HUES48 (cell line): ENCODE measurements at regions not wholly inside any gene's neighbourhood (a gene's known extent, or its start where the extent isn't known, plus 50 kb on each side); places are given as distances from the start of the nearest gene placed in this dataset.

Source experiments
- H3K27ac ChIP-seq: one replicate; pipeline ENCODE4 v1.7.0; 2013; ENCODE audit warnings: low read depth, low read length, inconsistent platforms
- H3K27me3 ChIP-seq: 2 replicates; pipeline ENCODE4 v1.6.1; 2013; ENCODE audit warnings: mild to moderate bottlenecking, low read length; ENCODE audit not compliant: control insufficient read depth, insufficient read depth
- H3K36me3 ChIP-seq: 2 replicates; pipeline ENCODE4 v1.6.1; 2013; ENCODE audit warnings: low read length; ENCODE audit not compliant: control insufficient read depth, insufficient read depth
- H3K4me1 ChIP-seq: 2 replicates; pipeline ENCODE4 v1.6.1; 2013; ENCODE audit warnings: mild to moderate bottlenecking, low read length; ENCODE audit not compliant: control insufficient read depth, insufficient read depth
- H3K4me3 ChIP-seq: 2 replicates; pipeline ENCODE4 v1.5.1; 2013; ENCODE audit warnings: mild to moderate bottlenecking, low read depth, low read length
- H3K9ac ChIP-seq: 2 replicates; pipeline ENCODE4 v1.6.1; 2013; ENCODE audit warnings: mild to moderate bottlenecking, low read depth, low read length, moderate library complexity
- H3K9me3 ChIP-seq: 2 replicates; pipeline ENCODE4 v1.6.1; 2013; ENCODE audit warnings: low read length; ENCODE audit not compliant: control insufficient read depth, insufficient read depth

DNA sequence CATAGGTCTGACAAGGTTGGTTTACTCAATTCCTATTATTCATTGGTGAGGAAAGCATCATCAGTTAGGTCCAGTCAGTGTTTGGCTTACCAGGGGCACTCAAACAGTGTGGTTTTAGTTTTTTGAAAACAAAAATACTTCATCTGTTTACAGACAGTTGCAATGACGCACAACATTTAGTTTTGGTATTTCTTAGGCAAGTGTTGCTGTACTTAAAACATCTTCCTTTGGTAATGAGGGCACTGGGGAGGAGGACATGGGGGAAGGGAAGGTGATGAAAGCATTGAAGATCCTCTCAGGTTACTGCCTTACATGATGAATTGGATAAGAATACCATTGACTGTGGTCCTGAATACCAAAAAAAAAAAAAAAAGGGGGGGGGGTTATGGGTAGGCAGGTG is 93.7 kb upstream of the MAOA start:
- Histone ChIP-seq H3K9ac (no peak overlapping the region), H3K36me3 (no peaks in the 10 kb centered on the region)

DNA sequence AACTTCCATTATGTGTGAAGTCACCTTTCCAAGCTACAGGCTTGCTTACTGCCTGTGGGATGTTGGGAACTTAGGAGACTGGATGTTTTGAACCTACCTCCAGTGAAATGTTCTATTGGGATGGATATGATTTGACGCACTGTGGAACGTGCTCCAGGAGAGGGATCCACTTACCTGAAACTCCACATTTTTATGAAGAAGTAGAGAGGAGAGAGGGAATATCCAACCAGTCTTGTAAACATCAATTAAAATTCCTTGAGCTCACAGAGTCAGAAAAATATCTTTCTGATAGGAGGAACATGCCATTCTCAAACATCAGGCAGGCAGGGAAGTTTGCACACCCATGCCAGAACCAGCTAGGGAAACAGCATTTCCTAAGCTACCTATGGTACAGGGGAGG is 91.1 kb upstream of the MAOA start:
- Histone ChIP-seq H3K4me1 (no peaks in the 10 kb centered on the region), H3K4me3 (no peak overlapping the region), H3K27ac (no peak overlapping the region), H3K27me3 (no peaks in the 10 kb centered on the region), H3K9me3 (no peaks in the 10 kb centered on the region), H3K36me3 (no peaks in the 10 kb centered on the region), H3K9ac (no peak overlapping the region)

More for the DNA sequence above, 93.7 kb upstream of the MAOA start:
- Histone ChIP-seq H3K4me1 (no peaks in the 10 kb centered on the region), H3K27ac (no peak overlapping the region), H3K9me3 (no peaks in the 10 kb centered on the region), H3K27me3 (no peaks in the 10 kb centered on the region), H3K4me3 (no peak overlapping the region)

DNA sequence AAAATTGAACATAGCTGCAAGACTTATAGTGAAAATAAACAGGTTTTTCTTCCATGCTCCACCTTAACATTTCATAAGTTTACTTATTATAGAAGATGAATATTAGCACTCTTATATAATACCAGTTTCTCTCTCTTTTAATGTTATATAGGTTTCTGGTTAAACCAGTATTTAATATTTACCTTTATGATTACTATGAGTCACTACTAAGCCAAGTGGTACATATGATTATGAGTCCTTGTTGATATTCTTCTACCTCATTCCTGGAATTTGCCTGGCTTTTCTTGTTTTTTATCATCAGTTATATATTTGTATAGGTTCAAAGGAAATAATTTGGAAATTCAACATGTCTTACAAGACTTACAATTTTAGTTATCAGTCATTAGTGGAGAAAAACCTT is 89.9 kb upstream of the MAOA start:
- no peaks in the 10 kb centered on the region for H3K27me3 ChIP-seq
- H3K36me3 ChIP-seq: no peaks in the 10 kb centered on the region
- no peak overlapping the region for H3K4me3 ChIP-seq
- no peaks in the 10 kb centered on the region for H3K4me1 ChIP-seq
- no peaks in the 10 kb centered on the region for H3K9me3 ChIP-seq
- H3K27ac ChIP-seq: no peak overlapping the region
- H3K9ac ChIP-seq: no peak overlapping the region

DNA sequence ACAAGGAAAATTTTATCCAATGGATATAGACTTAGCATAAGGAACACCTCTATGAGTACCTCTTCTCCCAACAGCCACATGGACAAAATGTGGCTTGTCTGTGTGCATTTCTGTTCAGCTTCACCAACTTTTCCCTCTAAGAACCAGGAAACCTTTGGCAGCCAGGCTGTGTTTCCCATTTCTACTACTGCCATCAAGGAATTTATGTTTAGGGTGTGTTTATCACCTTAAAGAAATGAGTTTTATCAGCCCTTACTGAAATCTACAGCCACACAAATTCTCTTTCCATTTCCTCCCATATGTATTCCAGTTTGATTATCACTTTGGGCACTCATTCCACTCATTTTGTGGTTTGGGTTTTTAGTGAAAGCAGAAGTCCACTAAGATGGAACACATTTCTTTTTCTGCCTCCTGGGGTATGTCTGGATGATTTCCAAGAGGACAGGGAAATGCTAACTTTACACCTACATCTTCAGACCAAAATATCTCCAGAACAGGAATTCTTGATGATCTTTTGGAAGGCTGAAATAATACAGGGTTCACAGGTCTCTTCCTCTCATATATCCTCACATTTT is 82.6 kb upstream of the MAOA start:
- Histone ChIP-seq H3K9me3 (no peaks in the 10 kb centered on the region), H3K36me3 (no peaks in the 10 kb centered on the region), H3K27me3 (no peaks in the 10 kb centered on the region), H3K4me1 (no peaks in the 10 kb centered on the region), H3K27ac (no peak overlapping the region), H3K4me3 (no peak overlapping the region), H3K9ac (no peak overlapping the region)

DNA sequence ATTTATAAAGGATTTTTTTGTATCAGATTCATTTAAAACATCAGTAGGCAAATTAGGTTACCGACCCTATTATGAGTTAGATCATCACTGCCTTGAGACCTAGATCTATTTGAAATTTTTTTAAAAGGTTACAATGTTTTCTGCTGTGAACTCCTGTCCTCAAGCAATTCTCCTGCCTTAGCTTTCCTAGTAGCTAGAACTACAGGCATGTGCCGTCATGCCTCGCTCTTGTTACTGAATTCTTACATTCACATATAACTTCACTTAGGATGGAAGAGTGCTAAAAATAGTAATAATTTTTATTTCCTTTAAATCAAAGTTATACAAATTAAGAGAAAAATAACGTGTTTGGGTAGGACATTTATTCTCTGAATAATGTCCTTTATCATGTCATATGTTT is 75.5 kb upstream of the MAOA start:
- H3K4me3 ChIP-seq: no peak overlapping the region
- no peak overlapping the region for H3K27ac ChIP-seq
- no peaks in the 10 kb centered on the region; the same call in 1 of the 2 replicates for H3K27me3 ChIP-seq

DNA sequence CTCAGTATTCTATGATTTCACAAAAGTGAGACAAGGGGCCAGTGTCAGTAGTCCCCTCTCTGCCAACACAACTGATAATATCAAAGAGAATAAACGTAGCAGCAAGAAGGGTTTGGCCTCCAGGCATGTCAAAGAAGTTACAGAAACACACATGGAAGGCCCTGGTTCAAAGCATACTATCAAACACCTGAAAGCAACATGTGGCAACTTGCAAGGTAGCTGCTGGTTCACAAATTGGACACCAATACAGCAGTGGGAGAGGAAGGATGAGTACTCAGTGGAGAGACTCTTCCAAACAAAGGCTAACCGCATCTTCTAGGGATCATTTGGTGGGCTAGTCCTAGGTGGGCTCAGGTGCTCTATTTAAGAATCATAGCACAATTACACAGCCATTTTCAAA is 74.9 kb upstream of the MAOA start:
- H3K4me1 ChIP-seq: no peaks in the 10 kb centered on the region
- no peaks in the 10 kb centered on the region for H3K9me3 ChIP-seq
- peaks cover under 1% of the 10 kb centered on the region for H3K27me3 ChIP-seq
- no peak overlapping the region for H3K27ac ChIP-seq
- H3K36me3 ChIP-seq: no peaks in the 10 kb centered on the region
- no peak overlapping the region for H3K4me3 ChIP-seq
- no peak overlapping the region for H3K9ac ChIP-seq

More for the DNA sequence above, 75.5 kb upstream of the MAOA start:
- Histone ChIP-seq H3K9ac (no peak overlapping the region), H3K9me3 (no peaks in the 10 kb centered on the region), H3K36me3 (no peaks in the 10 kb centered on the region), H3K4me1 (no peaks in the 10 kb centered on the region)

DNA sequence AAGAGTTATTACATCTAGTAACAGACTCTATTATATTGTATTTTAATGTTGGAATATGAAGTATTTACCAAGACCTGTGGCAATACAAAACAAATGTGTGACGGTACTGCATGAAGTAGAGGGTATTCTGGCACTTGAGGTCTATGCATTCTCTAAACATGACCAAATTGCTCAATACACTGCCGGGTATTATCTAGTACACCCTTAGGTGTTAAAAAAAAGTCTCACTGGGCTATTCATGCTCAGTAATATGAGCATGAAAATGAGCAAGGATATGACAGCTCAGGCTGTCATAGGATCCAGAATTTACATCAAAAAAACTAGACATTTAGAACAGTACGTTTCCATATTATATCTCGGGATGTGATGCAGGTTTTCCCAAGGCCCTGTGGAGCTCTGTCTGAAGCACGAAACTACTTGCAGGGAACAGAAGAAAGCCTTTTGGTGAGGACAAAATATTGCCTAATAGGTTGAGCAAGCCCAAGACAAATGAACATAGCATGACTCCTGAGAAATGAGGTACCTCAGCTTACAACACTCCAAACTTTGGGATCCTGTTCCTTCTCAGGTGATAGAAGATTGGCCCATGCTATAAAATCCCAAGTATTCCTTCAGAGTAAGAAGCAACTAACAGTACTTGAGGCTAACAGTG is 74.1 kb upstream of the MAOA start:
- no peaks in the 10 kb centered on the region for H3K36me3 ChIP-seq

DNA sequence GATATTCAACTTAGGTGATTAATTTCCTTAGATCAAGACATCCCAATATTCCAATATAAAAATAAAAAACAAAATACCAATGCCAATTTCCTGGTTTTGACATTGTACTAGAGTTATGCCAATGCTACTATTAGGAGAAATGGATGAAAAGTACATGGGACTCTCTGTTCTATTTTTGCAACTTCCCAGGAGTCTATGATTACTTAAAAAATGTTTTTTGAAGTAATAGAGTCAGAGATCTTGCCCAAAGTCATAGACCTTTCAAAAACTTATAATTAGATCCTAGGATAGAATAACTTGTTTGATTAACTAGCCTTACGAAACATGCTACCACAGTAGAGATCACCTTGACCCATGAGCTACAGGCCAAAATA is 73.6 kb upstream of the MAOA start:
- H3K9me3 ChIP-seq: no peaks in the 10 kb centered on the region
- no peak overlapping the region for H3K4me3 ChIP-seq
- H3K36me3 ChIP-seq: no peaks in the 10 kb centered on the region
- peaks cover 3% of the 10 kb centered on the region for H3K27me3 ChIP-seq
- no peak overlapping the region for H3K9ac ChIP-seq
- no peaks in the 10 kb centered on the region for H3K4me1 ChIP-seq
- H3K27ac ChIP-seq: no peak overlapping the region

More for the DNA sequence above, 74.1 kb upstream of the MAOA start:
- H3K9me3 ChIP-seq: no peaks in the 10 kb centered on the region
- H3K4me1 ChIP-seq: no peaks in the 10 kb centered on the region
- no peak overlapping the region for H3K4me3 ChIP-seq
- H3K27ac ChIP-seq: no peak overlapping the region
- H3K27me3 ChIP-seq: peaks cover 3% of the 10 kb centered on the region
- H3K9ac ChIP-seq: no peak overlapping the region

DNA sequence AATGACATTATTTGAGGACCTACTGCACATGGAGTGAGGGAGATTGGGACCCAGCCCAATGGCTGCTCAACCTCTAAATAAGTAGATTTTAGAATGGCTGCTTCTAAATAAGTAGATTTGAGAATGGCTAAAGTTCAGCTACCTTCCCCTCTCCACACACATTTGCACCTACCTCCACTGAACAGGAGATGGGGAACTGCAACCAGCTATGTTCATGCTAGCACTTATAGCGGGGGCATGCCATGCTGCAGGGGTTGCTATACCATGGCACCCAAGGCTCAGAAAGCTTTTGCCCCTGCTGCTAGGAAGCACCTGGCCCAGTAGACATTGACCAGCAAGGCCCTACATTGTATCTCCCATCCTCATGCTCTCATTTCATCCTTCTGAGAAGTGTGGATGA is 70.2 kb upstream of the MAOA start:
- Histone ChIP-seq H3K27me3 (peaks cover 3% of the 10 kb centered on the region), H3K4me1 (no peaks in the 10 kb centered on the region), H3K9ac (no peak overlapping the region), H3K4me3 (no peak overlapping the region), H3K9me3 (no peaks in the 10 kb centered on the region; the same call in 1 of the 2 replicates), H3K27ac (no peak overlapping the region), H3K36me3 (no peaks in the 10 kb centered on the region)

DNA sequence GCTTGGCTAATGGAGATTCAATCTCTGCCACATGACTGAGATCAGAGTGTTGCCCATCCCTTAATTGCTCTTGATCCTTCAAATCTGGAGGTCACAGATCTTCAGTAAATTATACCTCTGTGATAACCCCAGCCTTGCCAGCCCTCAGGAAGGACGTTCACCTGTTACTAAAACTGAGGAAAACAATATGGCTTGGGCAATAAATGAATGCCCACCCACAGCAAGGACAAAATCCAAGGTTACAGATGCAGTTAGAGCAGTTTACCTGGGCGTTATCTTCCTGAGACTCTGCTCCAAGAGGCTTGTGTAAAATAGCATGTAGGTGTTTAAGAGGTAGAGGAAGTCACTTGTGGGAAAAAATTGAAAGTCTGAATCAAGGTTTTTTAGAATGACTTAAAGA is 69.3 kb upstream of the MAOA start:
- peaks cover 3% of the 10 kb centered on the region for H3K27me3 ChIP-seq

DNA sequence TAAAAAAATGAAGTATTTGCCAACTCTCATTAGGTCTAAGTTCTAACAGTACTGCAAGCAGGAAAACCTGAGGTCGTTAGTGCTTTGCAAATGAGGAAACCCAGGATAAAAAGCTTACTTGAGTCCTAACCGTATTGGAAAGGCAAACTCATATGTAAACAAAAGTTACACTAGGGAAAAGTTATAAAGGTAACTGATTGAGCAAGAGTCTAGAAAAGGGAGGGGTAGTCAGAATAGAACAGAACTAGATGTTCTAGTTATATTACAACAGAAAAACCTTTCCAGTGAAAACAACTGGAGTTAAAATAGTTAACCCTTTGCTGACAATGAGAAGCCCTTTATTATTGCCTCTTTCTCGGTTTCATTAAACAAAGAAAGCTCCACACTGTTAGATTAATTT is 66.4 kb upstream of the MAOA start:
- Histone ChIP-seq H3K27me3 (peaks cover 3% of the 10 kb centered on the region; the same call in 1 of the 2 replicates), H3K36me3 (no peaks in the 10 kb centered on the region), H3K4me3 (no peak overlapping the region), H3K4me1 (no peaks in the 10 kb centered on the region), H3K27ac (no peak overlapping the region), H3K9ac (no peak overlapping the region), H3K9me3 (no peaks in the 10 kb centered on the region; the same call in 1 of the 2 replicates)

More for the DNA sequence above, 69.3 kb upstream of the MAOA start:
- Histone ChIP-seq H3K4me3 (no peak overlapping the region), H3K27ac (no peak overlapping the region), H3K9me3 (no peaks in the 10 kb centered on the region; the same call in 1 of the 2 replicates), H3K4me1 (no peaks in the 10 kb centered on the region), H3K36me3 (no peaks in the 10 kb centered on the region), H3K9ac (no peak overlapping the region)
